A549 (cell line): ENCODE measurements at regions not wholly inside any gene's neighbourhood (a gene's known extent, or its start where the extent isn't known, plus 50 kb on each side); places are given as distances from the start of the nearest gene placed in this dataset.

ENCODE experiments used
- ATAC-seq, 2 experiments: fragments of 200-7000 bp in 1 of 2; fragments of >200 bp in 1 of 2; cut with Nextera tagmentation in 1 of 2; cut with Tn5 transposase in 1 of 2; 3 replicates each; pipeline versions ENCODE4 v1.8.0 to v1.9.1; 2018 to 2020; ENCODE audit warnings: mild to moderate bottlenecking in 1 of 2, moderate library complexity in 1 of 2
- CTCF ChIA-PET: fragments of 300-600 bp; sonication (Branson Sonifier 250); formaldehyde crosslinking; extraction: SDS; loops from one replicate; lab custom pipeline; 2021; ENCODE audit warnings: antibody characterized with exemption, inconsistent platforms; lab: Yijun Ruan, JAX
- POLR2A ChIA-PET: fragments of 350-600 bp; formaldehyde crosslinking; extraction: SDS; loops from one replicate; lab custom pipeline; 2021; ENCODE audit warnings: antibody characterized with exemption, inconsistent platforms; lab: Yijun Ruan, JAX
- DNase-seq, 2 experiments: peaks; one replicate each; pipeline versions ENCODE4 v3.0.0 to v3.0.0-alpha.2; 2011 to 2016; ENCODE audit warnings: low read depth in 1 of 2, low spot score in 1 of 2
- FAIRE-seq: peaks from 2 replicates; lab custom pipeline; 2011; peaks lifted over from hg19 to GRCh38; lab: Jason Lieb, UNC
- H3K27ac ChIP-seq, 2 experiments: fragments of >200 bp; sonication (Bioruptor Twin); formaldehyde crosslinking; 3 replicates each; pipeline ENCODE4 v1.5.1; 2016 to 2017
- H3K4me1 ChIP-seq: fragments of >200 bp; sonication (Bioruptor Twin); formaldehyde crosslinking; 3 replicates; pipeline ENCODE4 v1.6.1; 2016
- H3K4me2 ChIP-seq: fragments of >200 bp; sonication (Bioruptor Twin); formaldehyde crosslinking; 3 replicates; pipeline ENCODE4 v1.6.1; 2016
- H3K4me3 ChIP-seq: fragments of >200 bp; sonication (Bioruptor Twin); formaldehyde crosslinking; 3 replicates; pipeline ENCODE4 v1.5.1; 2016
- H3K9me3 ChIP-seq: fragments of >200 bp; sonication (Bioruptor Twin); formaldehyde crosslinking; 3 replicates; pipeline ENCODE4 v1.6.1; 2016
- BHLHE40 ChIP-seq: IDR thresholded peaks from 2 replicates; pipeline ENCODE4 v1.6.1; 2012; ENCODE audit warnings: low read depth, low read length, inconsistent platforms
- CBX2 ChIP-seq: fragments of 200-600 bp; sonication (generic); IDR thresholded peaks from 2 replicates; pipeline ENCODE4 v1.6.1; 2016; ENCODE audit warnings: low read depth, mild to moderate bottlenecking, borderline replicate concordance
- CEBPB ChIP-seq, 2 experiments: fragments of >200 bp in 1 of 2; sonication (Bioruptor Twin) in 1 of 2; formaldehyde crosslinking in 1 of 2; IDR thresholded peaks; 2 replicates each; pipeline ENCODE4 v1.6.1; 2012 to 2016
- CHD4 ChIP-seq: fragments of 200-600 bp; sonication (generic); IDR thresholded peaks from 2 replicates; pipeline ENCODE4 v1.6.1; 2016; ENCODE audit warnings: antibody characterized with exemption, mild to moderate bottlenecking, borderline replicate concordance
- EHMT2 ChIP-seq: fragments of 200-600 bp; sonication (generic); IDR thresholded peaks from 2 replicates; pipeline ENCODE4 v1.6.1; 2016; ENCODE audit warnings: antibody characterized with exemption, low read depth, mild to moderate bottlenecking, moderate library complexity
- ESRRA ChIP-seq: fragments of 150-350 bp; IDR thresholded peaks from 2 replicates; pipeline ENCODE4 v1.6.1; 2014; ENCODE audit warnings: mild to moderate bottlenecking, low read length, borderline replicate concordance
- FOXS1 ChIP-seq: fragments of 250-450 bp; sonication (Bioruptor Pico); IDR thresholded peaks from 2 replicates; pipeline ENCODE4 v1.5.0; 2020; ENCODE audit warnings: mild to moderate bottlenecking, moderate library complexity
- HES2 ChIP-seq: fragments of >200 bp; sonication (Bioruptor Twin); formaldehyde crosslinking; IDR thresholded peaks from 2 replicates; pipeline ENCODE4 v1.6.1; 2016
- HOXB13 ChIP-seq: fragments of 250-450 bp; sonication (Bioruptor Pico); IDR thresholded peaks from 2 replicates; pipeline ENCODE4 v1.5.0; 2020; ENCODE audit warnings: low read depth, mild to moderate bottlenecking, moderate library complexity
- JUNB ChIP-seq: fragments of >200 bp; sonication (Bioruptor Twin); formaldehyde crosslinking; IDR thresholded peaks from 2 replicates; pipeline ENCODE4 v1.6.1; 2016
- MAFK ChIP-seq: fragments of 450-650 bp; IDR thresholded peaks from 2 replicates; pipeline ENCODE4 v1.6.1; 2014; ENCODE audit not compliant: partially characterized antibody
- NFE2L2 ChIP-seq: fragments of 150-350 bp; conservative IDR thresholded peaks from 2 replicates; pipeline ENCODE4 v1.6.1; 2014; ENCODE audit warnings: low read length
- NPAS2 ChIP-seq: fragments of 250-450 bp; sonication (Bioruptor Pico); IDR thresholded peaks from 2 replicates; pipeline ENCODE4 v1.8.0; 2022; ENCODE audit warnings: mild to moderate bottlenecking, moderate library complexity, borderline replicate concordance
- PBX3 ChIP-seq: IDR thresholded peaks from 2 replicates; pipeline ENCODE4 v1.6.1; 2012
- RCOR1 ChIP-seq: fragments of 150-350 bp; IDR thresholded peaks from 2 replicates; pipeline ENCODE4 v1.6.1; 2014; ENCODE audit warnings: antibody characterized with exemption, low read length, low read depth
- REST ChIP-seq: fragments of 200-600 bp; sonication (generic); IDR thresholded peaks from 2 replicates; pipeline ENCODE4 v1.6.1; 2016; ENCODE audit warnings: antibody characterized with exemption, mild to moderate bottlenecking, moderate library complexity
- RFX5 ChIP-seq: fragments of 450-650 bp; IDR thresholded peaks from 2 replicates; pipeline ENCODE4 v1.7.1; 2014; ENCODE audit warnings: antibody characterized with exemption, mild to moderate bottlenecking, moderate library complexity
- SREBF2 ChIP-seq: fragments of 450-650 bp; IDR thresholded peaks from 2 replicates; pipeline ENCODE4 v1.6.1; 2014; ENCODE audit warnings: mild to moderate bottlenecking, moderate library complexity
- USF2 ChIP-seq: fragments of 450-650 bp; IDR thresholded peaks from 2 replicates; pipeline ENCODE4 v1.6.1; 2014; ENCODE audit warnings: antibody characterized with exemption
- ZSCAN20 ChIP-seq: fragments of 250-450 bp; sonication (Bioruptor Pico); IDR thresholded peaks from 2 replicates; pipeline ENCODE4 v1.8.0; 2022; ENCODE audit warnings: mild to moderate bottlenecking, moderate library complexity
- WGBS: methylation state at CpG from one replicate; pipeline ENCODE4 v1.1.6; 2017; ENCODE audit errors: missing lambda C conversion rate; 5-methylcytosine and 5-hydroxymethylcytosine counted together

GRCh38 chr13:76829572-76830327 is 56.5 kb downstream of the KCTD12 start:
- WGBS = 68% methylated on average over 9 of the region's 9 CpGs
- TF ChIP-seq EHMT2 (no peak), RFX5 (no peak), REST (no peak), BHLHE40 (no peak), NFE2L2 (no peak), ZSCAN20 (no peak), ESRRA (no peak), SREBF2 (no peak), HOXB13 (no peak), JUNB (no peak), USF2 (no peak), CBX2 (no peak), CHD4 (no peak)
- Histone ChIP-seq H3K27ac (no peak overlapping the region), H3K4me2 (no peak overlapping the region), H3K4me3 (no peak overlapping the region), H3K9me3 (no peaks in the 10 kb centered on the region), H3K4me1 (no peaks in the 10 kb centered on the region)
- no peak for ATAC-seq
- FAIRE-seq = no peak
- no peak for DNase-seq
- ChIA-PET CTCF (no interaction called here), POLR2A (no interaction called here)

- no peak for DNase-seq
- Histone ChIP-seq H3K4me1 (no peaks in the 10 kb centered on the region), H3K9me3 (no peaks in the 10 kb centered on the region), H3K27ac (no peak overlapping the region), H3K4me2 (no peak overlapping the region), H3K4me3 (no peak overlapping the region)
- ChIA-PET POLR2A (no interaction called here), CTCF (no interaction called here)
- no peak for ATAC-seq
- WGBS = 74% methylated on average over 2 of the region's 3 CpGs
- FAIRE-seq = no peak
- TF ChIP-seq ESRRA (no peak), NPAS2 (no peak), FOXS1 (CRISPR knock-in tag) (no peak), PBX3 (no peak), BHLHE40 (no peak), MAFK (no peak), HES2 (no peak), RCOR1 (no peak), CEBPB (IDR thresholded peaks at IDR 0.05) (no peak)
These were observed 57.9 kb downstream of the KCTD12 start for GRCh38 chr13:76828316-76828741.
